ENCODE measurements at regions not wholly inside any gene's neighbourhood (a gene's known extent, or its start where the extent isn't known, plus 50 kb on each side); places are given as distances from the start of the nearest gene placed in this dataset.

GRCh38 chr4:28665306-28665705 is 1804.7 kb downstream of the STIM2 start:
- no peak for FAIRE-seq
- CTCF ChIA-PET = no interaction called here
- no peaks in the 10 kb centered on the region for H3K4me1 ChIP-seq
- POLR2A ChIA-PET = no interaction called here
- no peaks in the 10 kb centered on the region for H3K9me3 ChIP-seq
- DNase-seq (ENCODE audit: low read depth in 1 of 2, low spot score in 1 of 2) = no peak
- H3K4me2 ChIP-seq = no peak overlapping the region
- no peak overlapping the region for H3K4me3 ChIP-seq
- H3K27ac ChIP-seq = no peak overlapping the region
- 55% methylated on average over 1 of the region's 1 CpG for WGBS (ENCODE audit: missing lambda C conversion rate)
- no peak for ATAC-seq
- TF ChIP-seq RFX5 (IDR thresholded peaks at IDR 0.05) = no peak
- TF ChIP-seq EHMT2 (IDR thresholded peaks at IDR 0.05; ENCODE audit: low read depth) = no peak

GRCh38 chr4:28675582-28675981 is 1814.9 kb downstream of the STIM2 start:
- Histone ChIP-seq H3K9me3 (no peaks in the 10 kb centered on the region), H3K4me1 (no peaks in the 10 kb centered on the region), H3K4me3 (no peak overlapping the region), H3K27ac (no peak overlapping the region), H3K4me2 (no peak overlapping the region)
- ChIA-PET CTCF (no interaction called here), POLR2A (no interaction called here)
- TF ChIP-seq HEYL (CRISPR knock-in tag; IDR thresholded peaks at IDR 0.05) = no peak
- no peak for TF ChIP-seq RARB (CRISPR knock-in tag; IDR thresholded peaks at IDR 0.05)
- TF ChIP-seq TFCP2L1 (CRISPR knock-in tag; IDR thresholded peaks at IDR 0.05) = no peak
- TF ChIP-seq JUNB (IDR thresholded peaks at IDR 0.05) = no peak
- TF ChIP-seq HDAC2 (IDR thresholded peaks at IDR 0.05) = no peak
- TF ChIP-seq PBX3 (IDR thresholded peaks at IDR 0.05) = no peak
- no peak for TF ChIP-seq ZFP36 (IDR thresholded peaks at IDR 0.05; ENCODE audit: borderline replicate concordance, partially characterized antibody)
- no peak for TF ChIP-seq CHD4 (IDR thresholded peaks at IDR 0.05; ENCODE audit: borderline replicate concordance)
- no peak for TF ChIP-seq FOXS1 (CRISPR knock-in tag; IDR thresholded peaks at IDR 0.05)
- TF ChIP-seq RNF2 (IDR thresholded peaks at IDR 0.05; ENCODE audit: borderline replicate concordance, low read depth) = no peak
- TF ChIP-seq MAZ (IDR thresholded peaks at IDR 0.05; ENCODE audit: borderline replicate concordance, low read depth, low read length) = no peak
- TF ChIP-seq POLR2AphosphoS2 (conservative IDR thresholded peaks at IDR 0.05; ENCODE audit: low read length) = no peak
- TF ChIP-seq TP53 (CRISPR knock-in tag; IDR thresholded peaks at IDR 0.05) = no peak
- no peak for TF ChIP-seq ZSCAN20 (CRISPR knock-in tag; IDR thresholded peaks at IDR 0.05)
- no peak for TF ChIP-seq KDM1A (IDR thresholded peaks at IDR 0.05; ENCODE audit: low read depth)
- no peak for TF ChIP-seq CHD2 (IDR thresholded peaks at IDR 0.05; ENCODE audit: low read length, partially characterized antibody)
- TF ChIP-seq KDM5A (IDR thresholded peaks at IDR 0.05) = no peak
- TF ChIP-seq CBX8 (IDR thresholded peaks at IDR 0.05) = no peak
- no peak for TF ChIP-seq USF2 (IDR thresholded peaks at IDR 0.05)
- no peak for TF ChIP-seq HMGXB4 (CRISPR knock-in tag; IDR thresholded peaks at IDR 0.05; ENCODE audit: borderline replicate concordance)
- FAIRE-seq (no peak), ATAC-seq (no peak), DNase-seq (ENCODE audit: low read depth in 1 of 2, low spot score in 1 of 2) (no peak)

GRCh38 chr4:28677808-28678207 is 1817.2 kb downstream of the STIM2 start:
- POLR2A ChIA-PET = no interaction called here
- Histone ChIP-seq H3K9me3 (no peaks in the 10 kb centered on the region), H3K4me3 (no peak overlapping the region), H3K4me1 (no peaks in the 10 kb centered on the region), H3K27ac (no peak overlapping the region), H3K4me2 (no peak overlapping the region)
- FAIRE-seq (no peak), ATAC-seq (no peak), DNase-seq (ENCODE audit: low read depth in 1 of 2, low spot score in 1 of 2) (no peak)
- CTCF ChIA-PET = no interaction called here
- TF ChIP-seq POLR2AphosphoS2 (conservative IDR thresholded peaks at IDR 0.05; ENCODE audit: low read length) = no peak
- TF ChIP-seq MAFK (IDR thresholded peaks at IDR 0.05; ENCODE audit: partially characterized antibody) = peak; percentile 15
